ENCODE measurements at regions not wholly inside any gene's neighbourhood (a gene's known extent, or its start where the extent isn't known, plus 50 kb on each side); places are given as distances from the start of the nearest gene placed in this dataset.

DNA sequence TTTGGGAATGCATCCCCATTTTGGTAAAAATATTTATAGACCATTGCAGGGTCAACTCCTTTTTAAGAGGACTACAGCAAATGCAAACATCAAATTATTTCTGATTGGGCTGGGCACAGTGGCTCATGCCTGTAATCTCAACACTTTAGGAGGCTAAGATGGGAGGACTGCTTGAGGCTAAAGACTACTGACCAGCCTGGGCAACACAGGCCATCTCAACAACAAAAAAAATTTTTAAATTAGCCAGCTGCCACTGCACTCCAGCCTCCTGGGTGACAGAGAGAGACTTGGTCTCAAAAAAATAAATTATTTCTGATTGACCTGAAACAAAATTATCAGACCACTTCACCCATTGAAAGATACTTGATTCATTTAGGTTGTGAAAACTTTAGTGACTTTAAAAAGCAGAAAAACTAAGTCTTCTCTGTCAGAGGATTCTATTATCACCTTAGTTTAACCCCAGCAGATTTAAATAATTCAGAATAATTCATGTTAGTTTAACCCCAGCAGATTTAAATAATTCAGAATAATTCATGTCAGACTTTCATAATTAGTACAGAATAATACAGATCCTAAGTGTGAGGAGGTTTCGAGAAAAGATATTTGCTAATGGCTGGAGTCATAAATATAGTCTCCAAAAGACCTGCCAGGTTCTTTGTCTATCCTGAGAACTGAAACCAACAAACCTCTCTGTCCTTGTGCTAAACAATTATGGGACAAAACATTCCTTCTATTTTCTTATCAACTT is 183.6 kb upstream of the STT3B start:
- no peak for DNase-seq (ENCODE audit: low spot score)

DNA sequence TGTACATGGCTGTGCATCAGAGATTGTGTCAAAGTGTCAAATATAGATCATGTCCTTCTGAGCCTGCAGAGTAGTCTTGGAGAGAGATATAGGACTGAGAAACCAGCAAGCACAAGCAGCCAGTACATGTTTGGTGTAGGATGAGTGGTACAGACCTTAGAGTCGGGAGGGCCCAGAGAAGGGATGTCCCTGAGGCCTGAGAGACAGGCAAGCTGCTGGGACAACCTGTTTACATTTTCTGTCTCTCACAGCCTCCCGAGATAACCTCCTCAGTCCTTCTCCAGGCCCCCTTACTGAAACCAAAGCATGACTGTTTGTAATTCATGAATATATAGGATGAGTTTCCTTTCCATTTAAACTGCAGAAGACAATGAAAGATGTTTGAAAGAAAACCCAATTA is 182.4 kb upstream of the STT3B start:
- DNase-seq (ENCODE audit: low spot score), result no peak

DNA sequence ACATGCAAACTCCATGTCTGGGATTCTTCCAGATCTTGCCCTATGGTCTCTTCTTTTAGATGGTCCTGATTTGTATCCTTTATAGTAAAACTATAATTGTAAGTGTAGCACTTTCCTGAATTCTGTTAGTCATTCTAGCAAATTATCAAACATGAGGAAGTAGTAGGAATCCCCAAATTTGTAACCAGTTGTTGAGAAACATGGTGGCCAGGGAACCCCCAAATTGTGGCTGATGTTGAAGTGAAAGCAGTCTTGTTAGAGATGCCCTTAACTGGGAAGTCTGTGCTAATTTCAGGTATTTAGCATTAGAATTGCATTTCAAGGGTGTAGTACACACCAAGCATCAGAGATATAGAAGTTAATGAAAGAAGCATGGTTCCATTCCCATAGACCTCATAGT is 180.4 kb upstream of the STT3B start:
- no peak for DNase-seq (ENCODE audit: low spot score)

DNA sequence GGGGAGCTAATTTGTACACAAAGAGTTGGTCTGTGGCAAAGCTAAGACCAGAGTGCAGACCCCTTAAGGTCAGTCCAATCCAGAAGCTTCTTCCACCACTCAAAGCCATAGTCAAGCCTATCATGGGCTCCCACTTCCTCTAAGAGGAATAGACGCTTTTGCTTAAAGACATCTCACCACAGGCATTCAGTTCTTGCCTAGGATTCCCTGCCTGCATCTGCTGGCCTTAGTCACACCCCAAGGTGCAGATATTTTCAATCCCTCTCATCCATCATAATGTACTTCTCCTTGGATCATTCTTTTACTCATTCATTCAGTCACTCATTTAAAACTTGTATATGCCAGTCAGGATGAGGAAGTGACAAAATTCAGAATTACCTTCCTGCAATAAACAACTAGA is 179.6 kb upstream of the STT3B start:
- DNase-seq (ENCODE audit: low spot score), result no peak

DNA sequence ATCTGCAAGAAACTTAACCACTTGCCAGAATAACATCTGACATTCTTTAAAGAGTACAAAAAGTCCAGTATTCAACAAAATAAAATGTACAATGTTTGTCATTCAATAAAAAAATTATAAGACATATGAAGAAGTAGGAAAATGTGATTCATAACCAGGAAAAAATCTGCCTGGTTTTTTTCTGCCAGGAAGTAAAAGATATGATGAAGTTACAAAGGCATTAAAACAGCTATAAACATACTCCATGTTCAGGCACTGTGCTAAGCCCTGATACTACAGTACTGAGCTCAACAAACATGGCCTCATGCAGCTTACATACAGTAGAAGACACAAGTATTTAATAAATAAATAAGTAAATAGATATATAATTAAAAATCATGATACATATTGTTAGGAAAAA is 178.4 kb upstream of the STT3B start:
- DNase-seq (ENCODE audit: low spot score), result no peak

DNA sequence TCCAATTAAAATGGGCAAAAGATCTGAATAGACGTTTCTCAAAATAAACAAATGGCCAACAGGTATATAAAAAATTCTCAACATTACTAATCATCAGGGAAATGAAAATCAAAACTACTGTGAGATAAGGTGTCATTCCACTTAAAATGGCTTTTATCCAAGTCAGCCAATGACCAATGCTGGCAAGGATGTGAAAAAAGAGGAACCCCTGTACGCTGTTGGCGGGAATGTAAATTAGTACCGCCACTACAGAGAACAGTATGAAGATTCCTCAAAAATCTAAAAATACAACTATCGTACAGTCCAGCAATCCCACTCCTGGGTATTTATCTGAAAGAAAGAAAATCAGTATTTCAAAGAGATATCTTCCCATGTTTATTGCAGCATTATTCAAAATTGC is 176.9 kb upstream of the STT3B start:
- no peak for DNase-seq (ENCODE audit: low spot score)

DNA sequence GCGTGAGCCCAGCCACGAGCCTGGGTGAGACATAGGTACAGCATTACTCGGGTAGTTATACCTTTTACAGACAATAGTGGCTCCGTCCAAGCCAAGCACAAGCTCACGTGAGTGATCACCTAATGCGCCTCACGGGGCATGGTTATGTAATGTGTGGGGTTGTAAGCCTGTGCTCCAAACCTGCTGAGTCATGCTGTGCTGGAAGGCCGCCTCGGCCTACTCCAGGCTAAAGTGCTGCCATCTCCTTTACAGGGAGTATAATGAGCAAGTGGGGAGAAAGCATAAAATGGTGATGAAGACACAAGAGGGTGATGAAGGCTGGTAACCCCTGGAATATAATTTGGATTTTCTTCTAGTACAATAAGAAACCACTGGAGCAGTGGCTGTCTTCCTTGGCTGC is 175.8 kb upstream of the STT3B start:
- DNase-seq (ENCODE audit: low spot score), result no peak

DNA sequence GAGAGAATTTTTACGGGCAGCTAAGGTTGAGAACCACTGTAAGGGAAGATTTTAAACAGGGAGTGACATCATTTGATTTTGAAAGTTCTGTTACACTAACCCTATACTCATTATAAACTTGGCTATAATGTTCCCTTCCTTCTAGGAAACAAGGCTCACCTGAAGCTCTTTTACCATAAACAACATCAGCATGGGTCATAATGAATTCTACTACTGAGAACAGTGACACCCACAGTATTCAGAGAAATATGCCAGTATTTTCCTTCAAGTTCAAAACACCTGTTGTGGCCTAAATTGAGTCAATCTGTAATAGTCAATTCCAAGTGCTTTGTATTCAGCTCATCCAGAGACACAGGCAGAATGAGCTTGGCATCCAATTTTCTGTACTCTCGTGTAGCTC is 175.3 kb upstream of the STT3B start:
- peak; percentile 14 for DNase-seq (ENCODE audit: low spot score)

DNA sequence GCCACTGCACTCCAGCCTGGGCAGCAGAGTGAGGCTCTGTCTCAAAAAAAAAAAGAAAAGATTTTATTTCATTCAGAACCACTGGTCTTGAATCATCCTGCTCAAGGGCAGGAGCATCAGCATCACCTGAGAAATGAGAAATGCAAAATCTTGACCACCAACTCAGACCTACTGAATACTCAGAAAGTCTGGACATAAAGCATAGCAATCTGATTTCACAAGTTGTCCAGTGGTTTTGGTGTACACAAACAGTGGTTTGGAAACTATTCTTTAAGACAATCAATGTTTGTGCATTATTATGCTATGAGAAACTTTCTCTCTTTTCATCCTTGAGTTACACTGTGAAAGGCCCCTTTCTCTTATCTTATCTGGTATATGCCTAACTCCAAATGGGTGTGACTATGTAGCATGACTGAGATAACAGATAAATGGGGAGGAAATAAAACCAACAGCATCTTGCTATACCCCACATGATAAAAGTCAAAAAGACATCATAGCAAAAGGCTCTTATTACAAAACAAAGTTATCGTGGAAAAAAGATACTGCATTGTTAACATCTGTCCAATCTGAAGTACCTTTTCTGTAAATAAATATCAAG is 174.2 kb upstream of the STT3B start:
- DNase-seq (ENCODE audit: low spot score), result no peak

DNA sequence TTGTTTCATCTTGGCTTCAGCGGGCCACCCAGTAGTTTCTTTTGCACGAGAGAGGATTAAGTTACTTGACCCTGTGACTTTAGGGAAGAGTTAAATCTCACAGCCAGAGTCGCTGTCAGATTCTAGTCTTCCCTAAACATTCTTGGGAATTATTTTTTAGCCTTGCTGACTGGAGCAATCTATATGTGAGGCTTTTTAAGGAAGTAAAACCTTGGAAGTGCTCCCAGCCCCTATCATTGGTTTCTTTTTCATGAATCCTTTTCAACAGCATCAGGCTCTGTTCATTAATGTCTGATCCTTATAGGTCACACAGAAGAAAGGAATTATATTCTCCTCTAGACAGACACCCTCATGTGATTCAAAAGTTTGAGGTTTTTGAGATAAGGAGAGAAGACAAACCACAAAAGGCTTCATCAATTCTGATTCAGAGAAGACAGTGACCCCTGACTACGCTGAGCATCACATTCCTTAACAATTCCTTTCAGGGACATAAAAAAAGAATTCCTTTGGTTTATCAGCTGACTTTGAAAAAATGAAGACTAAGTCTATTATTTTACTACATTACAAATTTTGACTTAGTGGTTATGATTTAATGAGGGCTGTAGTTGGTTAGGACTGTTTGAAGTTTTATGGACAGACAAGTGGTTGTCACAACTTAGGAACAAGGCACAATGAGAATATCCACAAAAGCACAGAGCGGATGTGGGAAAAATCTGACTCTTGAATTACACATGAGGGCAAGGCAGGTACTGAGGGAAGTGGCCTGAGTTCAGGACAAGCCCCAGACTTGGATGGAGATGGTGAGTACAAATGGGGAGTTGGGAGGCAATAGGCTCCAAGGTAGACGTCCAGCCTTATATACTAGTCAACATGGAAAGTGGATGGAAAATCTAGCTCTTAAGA is 171.1 kb upstream of the STT3B start:
- no peak for DNase-seq (ENCODE audit: low spot score)

DNA sequence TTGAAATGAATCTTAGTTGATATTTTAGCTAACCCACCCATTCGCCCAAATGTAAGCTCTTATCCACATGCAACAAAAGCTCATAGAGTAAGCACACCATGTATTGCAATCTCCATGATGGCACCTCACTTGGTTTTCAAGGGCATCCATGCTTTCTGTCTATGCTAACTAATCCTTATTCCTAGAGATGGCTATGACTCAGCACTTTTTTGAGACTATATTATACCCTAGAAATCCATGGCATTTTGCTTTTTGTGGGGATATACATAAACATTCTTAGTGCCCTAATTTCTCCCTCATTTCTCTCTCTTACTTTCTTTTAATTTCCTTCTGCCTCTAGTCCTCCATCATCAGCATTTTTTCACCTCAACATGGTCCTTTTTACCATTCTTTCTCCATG is 168.5 kb upstream of the STT3B start:
- DNase-seq (ENCODE audit: low spot score), result no peak

DNA sequence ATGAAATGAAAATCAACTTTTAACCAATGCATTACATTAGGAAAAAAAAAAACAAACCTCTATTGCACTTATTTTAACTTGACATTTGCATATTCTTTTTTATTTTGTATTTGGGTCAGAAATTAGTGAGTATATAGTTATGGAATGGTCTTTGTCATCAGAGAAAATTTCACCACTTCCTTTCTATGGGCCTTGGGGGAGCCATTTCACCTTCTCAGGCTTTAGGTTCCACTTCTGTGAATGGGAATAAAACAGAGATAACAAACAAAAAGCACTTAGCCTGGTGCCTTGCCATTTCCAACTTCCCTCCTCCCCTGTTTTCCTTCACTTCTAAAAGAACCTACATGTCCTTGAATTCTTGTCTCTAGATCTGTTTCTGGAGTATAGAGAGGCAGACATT is 168.0 kb upstream of the STT3B start:
- DNase-seq (ENCODE audit: low spot score), result no peak

DNA sequence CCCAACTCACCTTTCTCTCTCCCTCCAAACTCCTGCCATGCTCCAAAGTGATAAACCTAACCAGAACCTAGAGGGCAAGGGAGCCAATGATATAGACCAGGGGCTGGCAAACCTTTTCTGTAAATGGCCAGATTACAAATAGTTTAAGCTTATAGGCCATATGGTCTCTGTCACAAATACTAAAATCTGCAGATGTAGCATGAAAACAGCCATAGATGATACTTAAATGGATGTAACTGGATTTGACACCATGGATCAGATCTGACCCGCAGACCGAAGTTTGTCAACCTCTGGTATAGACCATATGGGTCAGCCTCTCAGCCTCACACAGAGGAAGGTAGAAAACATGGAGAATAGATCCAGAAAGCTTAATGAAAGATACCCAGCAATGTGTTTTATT is 165.2 kb upstream of the STT3B start:
- DNase-seq (ENCODE audit: low spot score), result no peak

DNA sequence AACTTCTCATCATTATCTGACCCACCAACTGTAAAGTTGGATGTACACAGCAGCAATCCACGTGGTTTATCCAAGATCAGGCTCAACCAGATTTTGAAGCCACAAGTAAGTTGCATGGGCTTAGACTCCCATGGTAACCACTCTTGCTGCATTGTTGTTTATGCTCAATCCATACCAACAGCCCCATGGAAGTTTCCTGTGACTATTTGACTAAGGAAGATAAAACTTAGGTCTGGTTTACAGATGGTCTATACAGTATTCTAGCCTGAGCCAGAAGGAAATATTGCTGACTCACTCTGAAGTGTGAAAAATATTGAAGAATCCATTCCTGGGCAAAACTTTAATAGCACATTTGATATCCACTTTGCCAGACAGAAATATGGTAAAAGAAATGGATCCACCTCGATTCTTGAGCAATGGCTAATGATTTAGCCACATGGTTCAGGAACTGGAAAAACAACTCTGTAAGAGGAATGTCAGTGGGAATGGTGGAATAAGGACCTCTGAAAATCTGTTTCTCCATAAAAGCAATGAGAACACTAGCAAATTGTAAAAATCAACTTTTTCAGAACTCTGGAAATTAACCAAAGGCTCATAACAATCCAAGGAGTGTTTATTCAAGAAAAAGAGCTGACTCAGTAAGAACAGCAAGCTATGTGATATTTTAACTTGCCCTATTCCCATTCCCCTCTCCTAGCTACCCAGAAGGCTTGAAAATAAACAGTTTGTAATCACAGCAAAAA is 162.9 kb upstream of the STT3B start:
- no peak for DNase-seq (ENCODE audit: low spot score)

DNA sequence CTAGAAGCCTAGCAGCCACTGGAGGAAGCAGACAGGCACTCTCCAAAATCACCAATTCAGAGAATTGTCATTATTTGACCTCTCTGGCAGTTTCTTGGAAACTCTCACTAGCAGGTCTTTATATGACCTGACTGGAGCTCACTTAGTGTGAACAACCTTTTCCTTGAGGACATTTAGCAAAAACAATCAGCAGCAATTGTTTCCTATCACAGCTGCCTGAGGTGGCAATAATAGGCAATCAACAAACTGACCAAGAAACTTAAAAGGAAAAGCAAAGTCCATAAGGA is 162.4 kb upstream of the STT3B start:
- DNase-seq (ENCODE audit: low spot score), result no peak

DNA sequence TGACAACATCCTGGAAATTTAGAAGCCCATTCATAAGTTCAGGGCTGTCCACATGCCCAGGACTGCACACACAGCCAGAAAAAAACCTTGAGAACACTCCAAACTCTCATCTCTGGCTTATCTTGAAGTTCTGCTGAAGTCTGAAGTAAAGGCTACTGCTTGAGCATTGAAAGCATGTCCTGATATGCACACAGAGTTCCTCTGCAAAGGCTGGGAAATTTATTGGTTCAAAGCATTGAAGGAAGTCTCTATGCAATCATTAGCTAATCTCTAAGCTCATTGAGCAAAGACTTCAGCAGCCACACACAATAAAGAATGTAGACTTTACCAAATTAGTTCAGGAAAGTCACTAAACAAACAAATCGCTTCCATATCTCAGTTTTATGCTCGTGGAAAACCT is 162.0 kb upstream of the STT3B start:
- no peak for DNase-seq (ENCODE audit: low spot score)

DNA sequence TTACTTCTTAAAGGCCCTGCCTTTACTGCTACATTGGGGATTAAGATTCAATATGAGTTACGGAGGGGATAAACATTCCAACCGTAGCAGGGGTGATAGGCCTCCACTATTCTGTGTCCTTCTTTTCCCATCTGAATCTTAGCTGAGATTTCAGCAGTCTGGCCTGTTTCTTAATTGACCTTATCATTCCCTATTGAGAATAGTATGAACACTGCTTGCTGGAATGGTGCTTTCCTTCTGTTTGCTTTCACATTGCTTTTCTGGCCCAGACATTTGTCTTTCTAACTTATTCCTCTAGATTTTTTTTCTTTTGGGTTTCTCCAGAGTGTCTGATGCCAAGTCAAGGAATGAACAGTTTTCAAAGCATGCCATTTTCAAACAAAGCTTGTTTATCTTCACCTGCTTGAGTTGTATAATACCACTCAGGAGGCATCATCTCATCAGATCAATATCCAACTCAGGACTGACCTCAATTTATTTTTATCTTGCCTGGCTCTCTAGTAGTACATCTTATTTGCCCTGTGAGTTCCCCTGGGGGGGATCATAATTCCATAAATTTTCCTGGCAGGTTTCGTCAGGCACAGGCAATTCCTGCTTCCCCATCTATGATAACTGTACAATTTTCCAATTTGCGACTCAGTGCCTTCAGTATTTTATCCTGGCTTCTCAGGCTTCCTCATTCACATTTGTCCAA is 161.1 kb upstream of the STT3B start:
- DNase-seq (ENCODE audit: low spot score), result no peak

DNA sequence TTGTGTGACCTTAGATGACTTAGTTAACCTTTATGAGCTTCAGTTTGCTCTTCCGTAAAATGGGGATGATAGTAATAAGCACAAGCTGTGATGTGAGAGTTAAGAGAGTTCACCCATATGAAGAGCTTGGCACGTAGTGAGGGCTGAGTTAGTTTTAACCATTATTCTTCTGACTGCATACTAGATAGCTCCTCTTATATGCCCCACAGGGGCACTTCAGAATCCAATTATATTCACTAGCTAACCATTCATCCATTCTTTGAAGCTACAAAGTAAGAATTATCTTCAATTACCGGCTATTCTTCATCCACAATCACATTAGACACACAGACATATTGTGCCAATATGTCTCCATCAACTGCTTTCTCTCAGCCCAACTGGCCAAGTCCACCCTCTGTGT is 159.0 kb upstream of the STT3B start:
- no peak for DNase-seq (ENCODE audit: low spot score)

DNA sequence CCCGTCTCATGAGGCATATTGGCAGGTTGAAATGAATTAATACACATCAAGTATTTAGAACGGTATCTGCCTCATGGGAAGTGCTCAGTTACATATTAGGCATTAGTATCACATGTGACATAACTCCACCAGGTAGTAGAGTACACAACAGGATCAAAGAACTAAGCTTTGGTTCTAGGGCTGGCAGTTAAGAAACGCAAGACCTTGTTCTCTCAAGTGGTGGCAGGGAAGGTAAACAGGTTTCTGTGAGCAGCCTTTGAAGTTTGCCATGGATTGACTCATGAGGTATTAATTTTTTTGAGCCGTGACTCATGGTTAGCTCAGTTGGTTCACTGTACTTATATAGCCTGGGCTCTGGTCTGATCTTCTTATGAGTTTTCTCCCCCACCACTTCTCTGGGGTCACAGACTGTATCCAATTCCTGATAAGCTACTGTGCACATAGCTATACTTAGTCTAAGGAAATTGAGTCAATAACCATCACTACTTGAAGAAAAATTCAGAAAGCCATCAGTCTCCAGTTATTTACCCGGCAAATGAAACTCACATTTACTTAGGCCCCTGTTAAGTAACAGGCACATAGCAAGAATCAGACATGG is 155.6 kb upstream of the STT3B start:
- peak; percentile 55 for DNase-seq (ENCODE audit: low spot score)

DNA sequence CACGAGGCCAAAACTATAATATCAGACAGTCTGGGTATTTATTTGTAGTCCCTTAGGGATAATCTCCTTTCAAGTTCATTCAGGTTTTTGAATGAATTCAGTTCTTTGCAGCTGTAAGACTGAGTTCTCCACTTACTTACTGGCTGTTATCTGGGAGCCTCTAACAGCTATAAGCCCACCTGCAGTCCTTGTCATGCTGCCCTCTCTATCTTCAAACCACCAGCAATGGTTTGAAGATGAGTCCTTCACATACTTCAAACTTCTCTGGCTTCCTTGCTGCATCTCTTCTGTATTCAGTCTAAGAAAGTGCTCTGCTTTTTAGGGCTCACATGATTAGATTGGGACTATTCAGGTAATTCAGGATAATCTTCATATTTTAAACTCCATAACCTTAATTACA is 154.5 kb upstream of the STT3B start:
- no peak for DNase-seq (ENCODE audit: low spot score)

DNA sequence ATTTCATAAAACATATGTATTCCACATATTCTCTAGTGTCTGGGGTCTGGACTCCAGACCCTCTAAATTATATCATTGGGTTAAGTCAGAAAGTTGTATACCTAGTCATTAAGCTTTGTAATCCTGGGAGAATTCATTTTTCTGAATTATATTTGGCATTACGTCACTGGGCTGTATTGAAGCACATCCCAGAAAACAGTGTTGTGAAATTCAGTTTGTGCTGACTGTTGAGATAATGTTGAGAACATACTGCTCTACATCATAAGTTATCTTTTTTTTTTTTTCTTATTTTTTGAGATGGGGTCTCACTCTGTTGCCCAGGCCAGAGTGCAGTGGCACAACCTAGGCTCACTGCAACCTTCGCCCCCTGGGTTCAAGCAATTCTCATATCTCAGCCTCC is 153.1 kb upstream of the STT3B start:
- DNase-seq (ENCODE audit: low spot score), result no peak

DNA sequence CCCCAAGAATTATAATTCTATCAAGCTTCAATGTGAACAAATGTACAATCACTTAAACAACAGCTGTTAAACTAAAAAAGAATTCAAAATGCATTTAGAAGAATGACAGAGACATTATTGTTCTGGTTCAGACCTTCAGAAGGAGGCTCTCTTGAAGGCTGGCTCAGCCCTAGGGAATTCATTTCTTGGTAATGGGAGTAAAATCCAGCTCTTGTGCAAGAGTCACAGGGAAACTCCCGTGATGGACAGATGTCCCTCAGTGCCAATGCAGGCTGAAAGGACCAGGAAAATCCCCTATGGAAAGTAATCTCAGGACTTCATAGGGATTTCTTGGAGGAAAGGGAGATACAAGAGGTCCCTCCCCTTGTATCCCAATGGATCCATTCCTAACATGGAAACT is 149.9 kb upstream of the STT3B start:
- no peak for DNase-seq (ENCODE audit: low spot score)
